Transverse colon (tissue), 4 donors: ENCODE measurements at regions not wholly inside any gene's neighbourhood (a gene's known extent, or its start where the extent isn't known, plus 50 kb on each side); places are given as distances from the start of the nearest gene placed in this dataset.

ENCODE experiments used
- POLR2A ChIP-seq: fragments of 450-650 bp; IDR thresholded peaks from one replicate; pipeline ENCODE4 v1.6.1; 2016; ENCODE audit warnings: antibody characterized with exemption, mild to moderate bottlenecking, moderate library complexity
- POLR2AphosphoS5 ChIP-seq, 3 donors: sonication (generic); formaldehyde crosslinking; IDR thresholded peaks; one replicate each; pipeline ENCODE4 v1.6.1; 2016; ENCODE audit warnings: antibody characterized with exemption in 3 of 3
- TF ChIP-seq, protein P1 (sequence below), 5 experiments: fragments of 200-600 bp in 3 of 5; fragments of 450-650 bp in 2 of 5; sonication (generic) in 3 of 5; IDR thresholded peaks; 1 replicate in 2 of 5; 2 replicates in 3 of 5; pipeline ENCODE4 v1.5.1; 2016 to 2017; ENCODE audit warnings: antibody characterized with exemption in 5 of 5, inconsistent platforms in 3 of 5, mild to moderate bottlenecking in 2 of 5, moderate library complexity in 1 of 5

DNA sequence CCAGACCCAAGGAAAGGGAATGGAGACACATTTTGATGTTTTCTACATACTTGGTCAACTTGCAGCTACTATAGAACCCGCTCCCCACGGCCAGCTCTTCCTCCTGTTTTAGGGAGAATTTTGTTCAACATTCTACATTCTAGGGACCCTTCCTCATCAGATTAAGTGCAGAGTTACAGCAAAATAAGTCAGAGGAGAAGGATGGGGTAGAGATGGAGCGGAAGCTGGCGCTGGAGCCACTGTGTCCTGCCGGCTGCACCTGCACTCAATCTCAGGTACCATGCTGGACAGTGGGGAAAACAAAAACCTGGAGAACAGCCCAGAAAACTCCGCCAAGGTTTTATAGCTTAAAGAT is 79.4 kb upstream of the EN2 start:
- TF ChIP-seq, protein P1, sequence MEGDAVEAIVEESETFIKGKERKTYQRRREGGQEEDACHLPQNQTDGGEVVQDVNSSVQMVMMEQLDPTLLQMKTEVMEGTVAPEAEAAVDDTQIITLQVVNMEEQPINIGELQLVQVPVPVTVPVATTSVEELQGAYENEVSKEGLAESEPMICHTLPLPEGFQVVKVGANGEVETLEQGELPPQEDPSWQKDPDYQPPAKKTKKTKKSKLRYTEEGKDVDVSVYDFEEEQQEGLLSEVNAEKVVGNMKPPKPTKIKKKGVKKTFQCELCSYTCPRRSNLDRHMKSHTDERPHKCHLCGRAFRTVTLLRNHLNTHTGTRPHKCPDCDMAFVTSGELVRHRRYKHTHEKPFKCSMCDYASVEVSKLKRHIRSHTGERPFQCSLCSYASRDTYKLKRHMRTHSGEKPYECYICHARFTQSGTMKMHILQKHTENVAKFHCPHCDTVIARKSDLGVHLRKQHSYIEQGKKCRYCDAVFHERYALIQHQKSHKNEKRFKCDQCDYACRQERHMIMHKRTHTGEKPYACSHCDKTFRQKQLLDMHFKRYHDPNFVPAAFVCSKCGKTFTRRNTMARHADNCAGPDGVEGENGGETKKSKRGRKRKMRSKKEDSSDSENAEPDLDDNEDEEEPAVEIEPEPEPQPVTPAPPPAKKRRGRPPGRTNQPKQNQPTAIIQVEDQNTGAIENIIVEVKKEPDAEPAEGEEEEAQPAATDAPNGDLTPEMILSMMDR (IDR thresholded peaks at IDR 0.05) = no peak
- TF ChIP-seq POLR2A (no peak), POLR2AphosphoS5 (IDR thresholded peaks at IDR 0.05) (no peak)
